ENCODE measurements at regions not wholly inside any gene's neighbourhood (a gene's known extent, or its start where the extent isn't known, plus 50 kb on each side); places are given as distances from the start of the nearest gene placed in this dataset.

DNA sequence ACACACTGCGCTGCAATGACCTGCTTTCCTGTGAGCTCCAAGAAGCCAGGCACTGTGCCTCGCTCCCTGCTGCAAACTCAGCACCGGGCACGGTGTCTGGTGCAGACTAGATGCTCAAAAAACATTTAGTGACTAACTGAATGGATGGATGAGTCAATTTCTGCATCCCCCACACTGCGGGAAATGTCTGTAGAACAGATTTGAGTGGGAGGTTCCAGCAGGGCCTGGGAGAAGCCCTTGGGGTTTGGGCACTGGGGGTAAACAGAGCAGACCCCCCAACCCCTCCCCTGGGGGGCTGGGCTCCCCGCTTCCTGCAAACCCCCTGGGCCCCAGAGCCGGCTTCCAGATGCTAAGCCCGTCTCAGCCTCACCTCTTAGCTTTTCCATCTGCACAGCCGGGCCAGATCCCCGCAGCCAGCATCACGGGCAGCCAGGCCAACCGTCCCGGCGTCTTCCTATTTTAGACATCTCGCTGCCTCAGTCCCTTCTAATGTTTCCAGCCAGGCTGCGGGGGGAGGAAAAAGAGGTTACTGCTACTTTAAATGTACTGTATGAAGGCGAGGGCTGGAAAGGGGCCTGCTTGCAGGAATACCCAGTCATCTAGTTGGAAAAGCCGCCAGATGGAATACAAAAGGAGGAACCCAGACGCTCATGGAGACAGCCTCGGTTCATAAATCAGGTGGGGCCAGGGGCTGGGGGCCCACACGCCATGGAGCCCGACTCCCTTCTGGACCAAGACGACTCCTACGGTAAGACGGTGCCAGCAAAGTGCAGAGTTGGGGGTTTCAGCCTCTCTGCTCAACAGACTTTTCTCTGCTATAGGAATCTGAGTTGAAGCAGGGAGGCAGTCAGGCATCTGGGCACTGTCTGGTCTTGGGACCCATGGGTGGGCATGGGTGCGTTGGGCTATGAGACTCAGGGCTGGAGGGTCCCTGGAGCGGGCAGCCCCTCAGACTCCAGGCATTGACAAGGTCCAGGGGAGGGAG, 67.1 kb upstream of the GGTA1 start:
- Histone ChIP-seq H3K27me3 (no peaks in the 10 kb centered on the region), H3K9me3 (no peaks in the 10 kb centered on the region), H3K36me3 (no peaks in the 10 kb centered on the region), H3K4me3 (no peak overlapping the region)
- DNase-seq, result peak; percentile 51

DNA sequence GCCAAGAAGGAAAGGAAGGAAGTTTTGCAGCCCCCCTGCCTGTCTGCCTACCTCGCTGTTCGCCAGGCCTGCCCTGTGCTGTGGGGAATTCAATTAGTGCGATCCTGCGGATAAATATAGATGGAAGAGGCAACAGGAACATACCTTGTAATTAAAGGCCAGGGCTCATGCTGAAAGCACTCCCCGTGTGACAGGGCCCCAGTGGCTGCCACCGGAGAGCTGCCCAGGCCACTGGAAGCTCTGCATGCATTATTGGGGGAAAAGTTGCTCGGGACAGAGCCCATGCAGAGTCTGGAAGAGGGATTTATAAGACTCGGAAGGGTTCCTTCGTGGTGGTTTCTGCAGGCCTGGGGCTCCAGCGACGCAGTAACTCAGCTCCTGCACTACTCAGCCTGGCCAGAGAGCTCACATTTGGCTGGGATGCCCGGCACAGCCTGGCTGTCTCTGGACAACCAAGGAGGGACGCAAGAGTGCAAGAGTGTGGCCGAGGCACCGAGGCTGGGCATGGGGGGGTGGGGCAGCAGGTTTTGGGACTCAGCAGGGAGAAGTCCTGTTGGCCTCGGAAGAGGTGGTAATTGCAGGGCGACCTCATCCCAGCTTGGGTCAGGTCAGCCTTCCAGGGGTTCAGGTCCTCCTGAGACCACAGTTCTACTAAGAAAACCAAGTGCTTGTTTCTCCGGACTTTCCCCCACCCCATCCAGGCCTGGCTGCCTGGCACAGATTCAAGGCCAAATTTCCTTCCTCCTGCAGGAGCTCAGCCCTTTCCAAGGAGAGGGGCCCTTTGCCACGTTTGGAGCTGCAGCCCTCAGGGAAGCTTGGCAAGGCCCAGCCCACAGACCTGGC, 68.1 kb upstream of the GGTA1 start:
- no peak overlapping the region for H3K4me3 ChIP-seq

DNA sequence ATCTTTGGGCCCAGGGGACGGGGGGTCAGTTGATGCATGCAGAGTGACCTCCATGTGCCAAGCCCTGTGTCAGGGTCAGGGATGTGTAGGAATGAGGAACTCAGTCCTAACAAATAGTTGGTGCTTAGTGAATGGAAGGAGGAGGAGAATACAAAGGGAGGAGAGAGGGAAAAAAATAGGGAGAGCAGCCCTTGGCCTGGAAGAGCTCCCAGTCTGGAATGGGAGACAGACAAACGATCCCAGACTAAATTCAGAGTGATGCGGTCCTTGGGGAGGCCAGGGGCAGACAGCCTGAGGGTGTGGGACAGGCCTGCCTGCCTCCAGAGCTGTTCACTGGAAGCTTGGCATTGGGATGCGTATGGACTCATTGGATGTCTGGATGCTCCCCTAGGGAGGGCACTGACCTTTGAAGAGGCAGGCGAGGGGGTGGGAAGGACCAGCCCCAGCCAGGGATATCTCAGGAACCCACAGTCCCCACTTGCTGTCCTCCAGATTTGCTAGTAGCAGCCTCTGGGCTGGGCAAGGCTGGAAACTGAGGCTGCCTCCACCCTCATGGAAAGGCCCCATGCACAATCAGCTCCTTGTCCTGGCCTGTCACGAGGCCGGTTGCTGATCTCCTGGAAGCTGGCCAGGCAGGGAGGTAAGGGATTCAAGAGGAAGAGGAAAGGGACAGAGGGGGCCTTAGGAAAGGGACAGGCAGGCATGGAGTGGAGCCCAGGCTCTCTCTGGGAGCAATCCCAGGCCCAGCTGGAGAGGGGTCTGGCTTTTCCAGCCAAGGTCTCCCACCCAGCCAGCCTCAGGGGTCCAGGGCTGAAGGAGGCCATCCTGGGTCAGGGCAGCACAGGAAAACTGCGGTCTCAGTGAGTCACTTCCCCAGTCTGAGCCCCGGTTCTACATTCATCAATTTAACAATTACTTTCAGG, 69.0 kb upstream of the GGTA1 start:
- Histone ChIP-seq H3K27me3 (no peaks in the 10 kb centered on the region), H3K4me3 (no peak overlapping the region)
- DNase-seq, result peak; percentile 12

More for the DNA sequence above, 68.1 kb upstream of the GGTA1 start:
- no peak for DNase-seq
- H3K36me3 ChIP-seq, result no peaks in the 10 kb centered on the region
- no peaks in the 10 kb centered on the region for H3K9me3 ChIP-seq
- no peaks in the 10 kb centered on the region for H3K27me3 ChIP-seq

DNA sequence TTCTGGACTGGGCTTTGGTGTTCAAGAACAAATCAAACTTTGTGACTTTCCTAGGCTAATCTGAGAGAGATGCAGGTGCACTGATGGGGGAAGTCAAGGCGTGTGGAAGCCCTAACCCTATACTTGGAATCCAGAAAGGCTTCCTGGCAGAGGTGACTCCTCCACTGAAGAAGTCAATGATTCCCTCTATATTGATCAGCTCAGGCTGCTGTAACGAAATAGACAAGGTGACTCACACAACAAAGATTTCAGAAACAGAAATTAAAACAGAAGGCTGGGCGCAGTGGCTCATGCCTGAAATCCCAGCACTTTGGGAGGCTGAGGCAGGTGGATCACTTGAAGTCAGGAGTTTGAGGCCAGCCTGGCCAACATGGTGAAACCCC, 69.6 kb upstream of the GGTA1 start:
- H3K4me3 ChIP-seq, result no peak overlapping the region
- no peak for DNase-seq

More for the DNA sequence above, 69.0 kb upstream of the GGTA1 start:
- no peaks in the 10 kb centered on the region for H3K36me3 ChIP-seq
- no peaks in the 10 kb centered on the region for H3K9me3 ChIP-seq

DNA sequence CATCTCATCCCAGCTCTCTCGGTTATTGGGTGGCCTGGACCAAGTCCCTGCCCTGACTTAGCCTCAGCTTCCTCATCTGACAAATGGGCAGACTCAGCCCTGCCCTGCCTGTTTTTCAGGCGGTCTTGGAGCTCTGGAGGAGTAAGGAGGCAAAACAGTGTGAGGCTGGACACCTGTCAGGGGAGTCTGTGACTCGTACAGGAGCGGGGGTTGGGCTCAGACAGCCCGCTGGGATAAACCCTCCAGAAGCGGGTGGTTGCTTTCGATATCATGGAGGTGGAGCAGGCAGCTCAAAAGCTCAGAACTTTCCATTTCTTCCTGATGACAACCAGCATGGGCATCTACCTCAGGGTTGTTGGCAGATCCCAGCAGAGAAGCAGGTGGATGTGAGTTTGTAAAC, 72.9 kb upstream of the GGTA1 start:
- Histone ChIP-seq H3K4me3 (no peak overlapping the region), H3K9me3 (no peaks in the 10 kb centered on the region), H3K27me3 (no peaks in the 10 kb centered on the region), H3K36me3 (no peaks in the 10 kb centered on the region)
- no peak for DNase-seq

More for the DNA sequence above, 69.6 kb upstream of the GGTA1 start:
- Histone ChIP-seq H3K9me3 (no peaks in the 10 kb centered on the region), H3K36me3 (no peaks in the 10 kb centered on the region), H3K27me3 (no peaks in the 10 kb centered on the region)

DNA sequence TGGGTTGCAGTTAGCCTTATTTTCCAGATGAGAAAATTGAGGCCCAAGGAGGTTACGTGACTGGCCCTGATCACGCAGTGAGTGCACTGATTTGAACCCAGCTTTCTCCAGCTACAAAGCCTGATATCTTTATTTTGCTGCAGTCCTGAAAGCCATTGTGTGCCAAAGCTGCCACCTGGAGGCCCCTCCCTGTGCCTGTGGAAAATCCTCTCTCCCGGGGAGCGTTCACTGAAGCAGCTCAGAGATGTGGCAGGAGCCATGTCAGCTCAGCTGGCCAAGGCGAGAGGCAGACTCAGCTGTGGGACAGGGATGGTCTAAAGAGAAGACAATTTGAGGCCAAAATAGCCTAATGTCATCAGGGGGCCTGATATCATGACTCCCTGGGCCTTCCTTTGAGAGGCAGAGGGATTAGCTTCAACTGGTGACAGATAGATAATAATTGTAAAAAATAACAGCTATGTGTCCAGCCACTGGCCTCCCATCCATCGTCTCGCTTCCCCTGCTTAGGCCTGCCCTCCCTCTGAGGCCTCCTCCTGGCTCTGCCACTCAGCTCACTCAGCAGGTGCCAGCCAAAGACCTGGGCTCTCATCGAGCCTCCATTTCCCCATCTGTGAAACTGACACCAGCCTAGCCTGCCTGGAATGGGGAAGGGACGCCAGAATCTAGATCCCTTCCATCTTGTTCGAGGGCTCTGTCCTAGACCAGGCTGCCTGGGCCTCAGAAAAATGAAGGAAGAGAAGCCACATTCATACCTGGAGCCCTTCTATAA, 74.3 kb upstream of the GGTA1 start:
- H3K4me3 ChIP-seq, result no peak overlapping the region
- no peaks in the 10 kb centered on the region for H3K9me3 ChIP-seq
- H3K36me3 ChIP-seq, result no peaks in the 10 kb centered on the region
- H3K27me3 ChIP-seq, result no peaks in the 10 kb centered on the region
- DNase-seq, result no peak

DNA sequence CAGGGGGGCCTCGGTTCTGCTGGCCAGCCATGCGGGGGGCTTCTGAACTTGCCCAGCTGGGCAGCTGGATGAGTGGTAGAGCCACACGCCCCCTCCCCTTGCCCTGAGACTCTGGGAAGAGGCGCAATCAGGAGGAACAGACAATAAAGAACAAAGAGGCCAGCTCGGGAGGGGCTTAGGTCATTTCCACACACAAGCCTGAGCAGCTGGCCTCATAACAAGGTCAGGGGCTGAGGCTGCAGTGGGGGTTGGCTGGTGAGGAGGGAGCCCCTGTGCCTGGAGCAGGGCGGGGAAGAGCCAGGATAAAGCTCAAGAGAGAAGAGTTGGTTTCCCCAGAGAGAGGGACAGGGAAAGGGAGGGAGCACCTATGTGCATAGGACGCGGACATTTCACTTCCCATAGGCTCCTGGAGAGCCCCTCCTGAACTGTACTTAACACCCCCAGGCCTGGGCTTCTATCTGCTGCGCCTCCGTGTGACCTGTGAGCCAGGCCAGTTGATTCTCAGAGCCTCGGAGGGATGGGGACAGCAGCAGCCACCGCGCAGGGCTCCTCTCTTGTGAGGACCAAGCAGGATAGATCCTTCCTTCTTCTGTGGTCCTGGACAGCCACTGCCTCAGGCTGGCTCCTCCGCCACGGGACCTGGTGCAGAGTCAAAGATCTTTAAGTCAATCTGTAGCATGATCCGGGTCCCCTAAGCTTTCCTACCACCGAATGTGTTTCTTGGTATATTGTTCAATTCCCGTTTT, 75.3 kb upstream of the GGTA1 start:
- H3K36me3 ChIP-seq, result no peaks in the 10 kb centered on the region
- H3K27me3 ChIP-seq, result no peaks in the 10 kb centered on the region
- no peaks in the 10 kb centered on the region for H3K9me3 ChIP-seq
- DNase-seq, result no peak
- no peak overlapping the region for H3K4me3 ChIP-seq

DNA sequence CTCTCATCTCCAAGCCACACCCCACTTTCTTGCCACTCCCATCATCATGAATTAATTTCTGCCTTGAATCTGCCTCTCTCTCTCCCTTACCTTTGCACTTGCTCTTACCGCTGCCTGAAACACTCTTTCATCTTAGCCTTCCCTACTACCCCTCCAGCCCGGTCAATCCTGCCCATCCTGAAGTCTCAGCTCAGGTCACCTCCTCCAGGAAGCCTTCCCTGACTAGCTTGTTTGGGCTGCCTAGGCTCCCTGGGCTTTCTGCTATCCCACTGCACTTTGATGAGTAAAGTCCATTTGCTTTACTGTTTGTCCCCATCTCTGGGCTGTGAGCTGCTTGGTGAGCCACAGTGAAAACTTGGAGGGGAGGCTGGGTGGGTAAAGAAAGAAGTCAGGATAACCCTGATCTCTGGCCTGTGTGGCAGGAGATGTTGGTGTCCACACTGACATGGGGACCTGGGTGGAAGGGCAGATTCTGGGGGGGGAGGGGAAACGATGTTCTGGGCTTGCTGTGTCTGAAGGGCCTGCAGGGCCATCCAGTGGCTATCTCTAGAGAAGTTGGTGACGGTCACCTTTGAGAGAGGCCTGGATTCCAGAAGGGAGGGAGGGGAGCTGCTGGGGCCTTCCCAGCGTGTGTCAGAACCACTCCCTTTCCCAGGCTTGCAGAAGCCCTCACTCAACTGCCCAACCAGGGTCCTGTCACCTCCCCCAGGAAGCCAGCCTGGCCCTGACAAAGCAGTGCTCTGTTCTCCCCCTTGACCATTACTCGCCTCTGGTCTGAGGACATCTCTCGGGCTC, 75.0 kb upstream of the DAB2IP start:
- no peaks in the 10 kb centered on the region for H3K36me3 ChIP-seq
- no peak overlapping the region for H3K4me3 ChIP-seq
- no peak for DNase-seq
- H3K27me3 ChIP-seq, result no peaks in the 10 kb centered on the region
- H3K9me3 ChIP-seq, result no peaks in the 10 kb centered on the region

DNA sequence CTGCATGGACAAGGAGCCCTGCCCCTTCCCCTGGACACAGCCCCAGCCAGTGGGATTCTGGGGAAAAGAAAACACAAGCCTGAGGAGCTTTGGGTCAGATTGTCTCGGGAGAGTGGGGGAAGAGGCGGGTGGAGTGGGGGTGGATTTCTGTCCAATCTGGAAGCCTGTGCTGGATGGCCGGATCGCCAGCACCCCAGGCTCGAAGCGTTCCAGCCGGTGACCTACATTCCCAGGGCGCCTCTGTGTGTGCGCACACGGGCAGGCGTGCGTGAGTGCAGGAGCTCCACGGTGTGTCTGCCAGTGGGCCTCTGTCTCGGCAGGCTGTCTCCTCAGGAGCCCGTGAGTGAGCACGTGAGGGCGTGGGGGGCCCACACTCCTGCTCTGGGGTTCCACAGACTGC, 74.3 kb upstream of the DAB2IP start:
- no peak overlapping the region for H3K4me3 ChIP-seq
- no peaks in the 10 kb centered on the region for H3K9me3 ChIP-seq
- H3K36me3 ChIP-seq, result no peaks in the 10 kb centered on the region
- no peak for DNase-seq
- no peaks in the 10 kb centered on the region for H3K27me3 ChIP-seq

DNA sequence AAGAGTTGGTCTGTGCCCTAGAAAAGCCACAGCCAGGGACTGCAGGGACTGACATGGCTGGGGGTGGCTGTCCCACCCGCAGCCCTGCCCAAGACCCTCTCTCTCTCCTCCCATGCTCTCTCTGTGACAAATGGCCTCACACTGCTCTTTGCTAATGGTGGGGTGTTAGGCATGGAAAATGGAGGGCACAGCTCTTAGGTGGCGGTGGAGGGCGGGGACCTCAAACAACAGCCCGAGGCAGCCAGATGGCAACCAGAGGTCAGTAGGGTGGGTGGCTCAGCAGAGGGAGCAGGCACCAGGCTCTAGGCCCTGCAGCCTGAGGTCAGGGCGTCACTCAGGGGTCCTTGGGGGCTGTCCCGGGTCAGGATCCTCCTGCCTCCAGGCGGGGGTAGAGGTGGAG, 73.9 kb upstream of the DAB2IP start:
- no peaks in the 10 kb centered on the region for H3K9me3 ChIP-seq
- no peaks in the 10 kb centered on the region for H3K27me3 ChIP-seq

DNA sequence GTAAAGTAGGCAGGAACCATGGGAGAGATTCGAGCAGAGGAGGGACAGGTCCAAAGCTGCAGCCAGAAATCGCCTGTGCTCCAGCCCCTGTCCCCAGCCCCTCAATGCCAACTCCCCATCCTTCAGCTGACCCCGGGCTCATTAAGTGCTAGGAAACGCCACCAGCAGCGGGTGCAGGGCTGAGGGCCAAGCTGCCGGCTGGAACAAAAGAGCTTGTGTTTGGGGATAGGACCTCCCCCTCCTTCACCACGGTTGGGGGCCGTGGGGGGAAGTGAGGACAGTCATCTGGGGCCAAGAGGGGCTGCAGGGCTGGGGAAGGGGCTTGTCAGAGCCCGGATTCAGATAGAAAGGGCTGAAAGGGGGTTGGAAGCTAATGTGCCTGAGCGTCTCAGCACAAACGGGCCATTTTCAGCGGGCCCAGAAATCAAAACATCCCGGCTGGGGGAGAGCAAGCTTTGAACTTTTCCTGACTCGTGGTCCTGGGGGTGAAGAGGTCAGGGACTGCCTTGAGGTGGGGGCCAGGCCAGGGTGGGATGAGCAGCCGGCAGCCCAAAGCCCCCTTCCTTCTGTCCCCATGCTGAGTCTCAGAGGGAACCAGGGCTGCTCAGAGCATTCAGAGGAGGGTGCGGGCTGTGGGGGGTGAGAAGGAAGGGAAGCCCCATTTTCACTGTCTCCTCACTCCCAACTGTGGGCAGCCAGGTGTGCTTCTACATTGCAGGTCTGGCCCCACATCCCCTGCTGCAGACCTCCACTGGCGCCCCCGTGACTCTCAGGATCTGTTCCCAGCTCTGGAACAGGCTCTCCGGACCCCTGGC, 69.4 kb upstream of the DAB2IP start:
- Histone ChIP-seq H3K27me3 (no peaks in the 10 kb centered on the region), H3K9me3 (no peaks in the 10 kb centered on the region), H3K4me3 (no peak overlapping the region), H3K36me3 (no peaks in the 10 kb centered on the region)
- no peak for DNase-seq

More for the DNA sequence above, 73.9 kb upstream of the DAB2IP start:
- DNase-seq, result no peak
- no peaks in the 10 kb centered on the region for H3K36me3 ChIP-seq
- no peak overlapping the region for H3K4me3 ChIP-seq

DNA sequence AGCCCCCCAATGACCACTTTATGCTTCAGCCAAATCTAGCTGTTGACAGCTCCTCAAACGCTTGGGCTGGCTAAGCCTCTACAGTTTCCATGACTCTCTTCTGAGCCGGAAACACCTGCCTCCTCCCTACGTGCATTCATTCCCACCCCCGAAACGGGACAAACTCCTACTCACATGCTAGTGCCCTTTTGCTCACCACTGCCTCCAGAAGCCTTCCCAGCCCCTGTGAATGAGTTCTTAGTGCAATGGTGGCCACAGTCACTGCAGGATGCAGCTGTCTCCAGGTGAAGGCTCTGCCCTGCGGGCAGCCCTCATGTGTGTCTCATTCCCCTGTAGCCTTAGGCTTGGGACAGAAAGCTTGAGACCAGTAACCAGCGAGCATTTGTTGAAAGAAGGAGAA, 68.8 kb upstream of the DAB2IP start:
- DNase-seq, result no peak
- no peak overlapping the region for H3K4me3 ChIP-seq
- H3K9me3 ChIP-seq, result no peaks in the 10 kb centered on the region
- H3K27me3 ChIP-seq, result no peaks in the 10 kb centered on the region
- H3K36me3 ChIP-seq, result no peaks in the 10 kb centered on the region

DNA sequence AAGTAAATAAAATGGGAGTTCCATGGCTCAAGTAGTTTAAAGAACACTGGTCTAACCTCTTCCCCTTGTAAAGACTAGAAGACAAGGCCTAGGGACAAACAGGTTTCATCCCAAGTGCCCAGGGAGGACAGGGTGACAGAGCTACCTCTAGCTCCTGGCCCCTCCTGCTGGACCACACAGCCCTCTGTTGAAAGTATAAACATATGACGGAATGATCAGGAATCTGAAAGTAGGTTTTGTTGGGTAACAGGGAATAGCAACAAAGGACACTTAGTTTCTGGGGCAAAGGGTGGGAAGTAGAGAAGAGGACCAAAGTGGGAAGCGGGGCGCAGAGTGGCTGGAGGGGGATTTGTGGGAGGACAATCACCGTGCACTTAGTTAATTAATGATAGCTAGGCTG, 67.0 kb upstream of the DAB2IP start:
- no peaks in the 10 kb centered on the region for H3K9me3 ChIP-seq
- no peak overlapping the region for H3K4me3 ChIP-seq
- no peaks in the 10 kb centered on the region for H3K27me3 ChIP-seq
- no peaks in the 10 kb centered on the region for H3K36me3 ChIP-seq
- DNase-seq, result no peak

DNA sequence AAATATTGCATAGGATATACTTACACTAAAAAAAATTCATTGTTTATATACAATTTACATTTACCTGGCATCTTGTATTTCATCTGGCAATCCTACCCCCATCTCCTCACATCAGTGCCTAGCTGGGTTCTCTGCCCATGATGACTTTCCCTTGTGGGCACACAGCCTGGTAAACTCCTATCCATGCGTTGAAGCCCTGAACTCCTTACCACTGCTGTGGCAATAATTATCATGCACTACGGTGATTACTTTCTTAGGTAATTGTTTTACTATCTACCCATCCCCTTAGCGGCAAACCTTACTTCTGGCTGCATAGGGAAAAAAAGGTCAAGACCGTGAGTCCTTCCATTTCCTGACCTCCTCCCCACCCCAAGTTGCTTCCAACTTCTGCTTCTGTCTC, 63.6 kb upstream of the DAB2IP start:
- H3K27me3 ChIP-seq, result no peaks in the 10 kb centered on the region; the same call in 1 of the 2 replicates
- no peaks in the 10 kb centered on the region for H3K36me3 ChIP-seq
- no peak for DNase-seq
- H3K9me3 ChIP-seq, result no peaks in the 10 kb centered on the region
- no peak overlapping the region for H3K4me3 ChIP-seq

Data from MG63 (cell line).